Thoracic aorta (tissue), 2 donors: ENCODE measurements at regions not wholly inside any gene's neighbourhood (a gene's known extent, or its start where the extent isn't known, plus 50 kb on each side); places are given as distances from the start of the nearest gene placed in this dataset.

Experiments
- ATAC-seq: fragments of 150-250 bp; one replicate; pipeline ENCODE4 v1.8.0; 2017; ENCODE audit warnings: low read depth; ENCODE audit not compliant: insufficient number of reproducible peaks, low FRiP score
- DNase-seq: peaks from one replicate; pipeline ENCODE4 v3.0.0-alpha.2; 2020; ENCODE audit warnings: low spot score
- H3K27ac ChIP-seq, 2 donors: fragments of 200-600 bp; sonication (generic); 1 replicate in 1 of 2; 2 replicates in 1 of 2; pipeline ENCODE4 v1.5.1; 2016; ENCODE audit warnings: mild to moderate bottlenecking in 2 of 2, moderate library complexity in 2 of 2
- H3K27me3 ChIP-seq: fragments of 200-600 bp; sonication (generic); replicated peaks from 2 replicates; pipeline ENCODE4 v1.6.0; 2016; ENCODE audit warnings: mild to moderate bottlenecking; ENCODE audit not compliant: insufficient read depth
- H3K36me3 ChIP-seq: fragments of 200-600 bp; sonication (generic); one replicate; pipeline ENCODE4 v1.5.1; 2016
- H3K4me1 ChIP-seq, 2 donors: fragments of 200-600 bp; sonication (generic); 1 replicate in 1 of 2; 2 replicates in 1 of 2; pipeline versions ENCODE4 v1.5.1 to v1.6.0; 2016; ENCODE audit warnings: low read depth in 2 of 2, mild to moderate bottlenecking in 1 of 2; ENCODE audit not compliant: control insufficient read depth in 1 of 2
- H3K4me3 ChIP-seq: fragments of 200-600 bp; sonication (generic); 2 replicates; pipeline ENCODE4 v1.5.1; 2016; ENCODE audit warnings: mild to moderate bottlenecking
- H3K9me3 ChIP-seq: fragments of 200-600 bp; sonication (generic); 2 replicates; pipeline ENCODE4 v1.5.1; 2016
- TF ChIP-seq, protein P1 (sequence below): fragments of 200-600 bp; sonication (generic); IDR thresholded peaks from one replicate; pipeline ENCODE4 v1.5.1; 2019; ENCODE audit warnings: antibody characterized with exemption

DNA sequence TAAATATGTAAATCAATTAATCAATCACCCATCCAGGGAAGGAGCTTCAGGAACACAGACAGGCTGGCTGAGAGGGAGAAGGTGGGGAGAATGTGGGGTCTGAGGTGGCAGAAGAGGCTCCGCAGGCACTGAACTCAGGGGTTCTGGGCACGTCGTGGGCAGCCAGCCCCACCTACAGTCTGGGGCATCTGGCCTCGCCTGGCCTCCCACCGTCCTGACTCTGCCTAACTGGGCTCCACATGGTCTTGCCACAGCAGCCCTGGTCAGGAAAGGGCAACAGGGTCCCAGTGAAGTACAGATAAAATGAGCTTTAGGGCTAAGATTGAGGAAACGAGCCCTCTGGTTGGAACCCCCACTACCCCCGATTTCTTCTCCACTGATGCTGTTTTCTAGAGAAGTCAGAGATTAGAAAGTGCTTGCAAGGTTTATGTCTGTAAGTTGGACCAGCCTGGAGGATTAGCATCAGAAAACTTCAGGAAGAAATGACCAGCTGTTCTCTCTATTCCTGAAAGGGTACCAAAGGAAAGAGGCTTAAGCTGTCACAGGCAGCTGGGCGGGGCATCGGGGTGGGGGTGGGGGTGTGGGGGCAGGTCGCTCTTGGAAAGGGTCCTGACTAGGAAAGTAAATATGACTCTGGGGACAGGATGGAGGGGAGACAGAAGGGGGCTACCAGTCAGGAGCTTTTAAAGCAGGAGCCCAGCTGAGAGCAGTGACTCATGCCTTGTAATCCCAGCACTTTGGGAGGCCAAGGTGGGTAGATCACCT is 261.7 kb downstream of the BUD13 start:
- DNase-seq (no peak), ATAC-seq (no peak)
- TF ChIP-seq, protein P1, sequence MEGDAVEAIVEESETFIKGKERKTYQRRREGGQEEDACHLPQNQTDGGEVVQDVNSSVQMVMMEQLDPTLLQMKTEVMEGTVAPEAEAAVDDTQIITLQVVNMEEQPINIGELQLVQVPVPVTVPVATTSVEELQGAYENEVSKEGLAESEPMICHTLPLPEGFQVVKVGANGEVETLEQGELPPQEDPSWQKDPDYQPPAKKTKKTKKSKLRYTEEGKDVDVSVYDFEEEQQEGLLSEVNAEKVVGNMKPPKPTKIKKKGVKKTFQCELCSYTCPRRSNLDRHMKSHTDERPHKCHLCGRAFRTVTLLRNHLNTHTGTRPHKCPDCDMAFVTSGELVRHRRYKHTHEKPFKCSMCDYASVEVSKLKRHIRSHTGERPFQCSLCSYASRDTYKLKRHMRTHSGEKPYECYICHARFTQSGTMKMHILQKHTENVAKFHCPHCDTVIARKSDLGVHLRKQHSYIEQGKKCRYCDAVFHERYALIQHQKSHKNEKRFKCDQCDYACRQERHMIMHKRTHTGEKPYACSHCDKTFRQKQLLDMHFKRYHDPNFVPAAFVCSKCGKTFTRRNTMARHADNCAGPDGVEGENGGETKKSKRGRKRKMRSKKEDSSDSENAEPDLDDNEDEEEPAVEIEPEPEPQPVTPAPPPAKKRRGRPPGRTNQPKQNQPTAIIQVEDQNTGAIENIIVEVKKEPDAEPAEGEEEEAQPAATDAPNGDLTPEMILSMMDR: no peak
- H3K27me3 ChIP-seq: no peaks in the 10 kb centered on the region
- no peak overlapping the region for H3K4me3 ChIP-seq
- no peaks in the 10 kb centered on the region for H3K36me3 ChIP-seq
- H3K9me3 ChIP-seq: no peaks in the 10 kb centered on the region
- no peaks in the 10 kb centered on the region for H3K4me1 ChIP-seq
- H3K27ac ChIP-seq: no peak overlapping the region

DNA sequence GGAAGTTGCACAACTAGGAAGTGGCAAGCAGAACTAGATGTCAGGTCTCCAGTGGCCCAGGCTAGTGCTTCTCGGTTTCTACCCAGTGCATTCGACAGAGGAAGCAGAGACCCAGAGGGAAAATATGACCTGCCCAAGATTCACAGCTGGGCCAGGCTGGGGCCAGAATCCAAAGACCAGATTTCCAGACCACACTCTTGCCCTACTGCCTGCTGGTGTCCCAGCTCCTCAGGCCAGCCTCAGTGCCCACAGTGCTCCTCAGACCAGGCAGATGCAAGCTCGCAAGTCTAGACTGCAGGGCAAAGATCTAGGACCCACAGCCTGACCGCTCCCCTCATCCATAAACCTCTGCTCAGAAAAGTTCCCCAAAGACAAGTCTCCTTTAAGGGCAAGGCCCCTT is 262.6 kb downstream of the BUD13 start:
- Histone ChIP-seq H3K4me3 (no peak overlapping the region), H3K36me3 (no peaks in the 10 kb centered on the region), H3K27ac (no peak overlapping the region), H3K9me3 (no peaks in the 10 kb centered on the region), H3K4me1 (no peaks in the 10 kb centered on the region), H3K27me3 (no peaks in the 10 kb centered on the region)
- TF ChIP-seq, protein P1: no peak
- ATAC-seq (no peak), DNase-seq (no peak)

DNA sequence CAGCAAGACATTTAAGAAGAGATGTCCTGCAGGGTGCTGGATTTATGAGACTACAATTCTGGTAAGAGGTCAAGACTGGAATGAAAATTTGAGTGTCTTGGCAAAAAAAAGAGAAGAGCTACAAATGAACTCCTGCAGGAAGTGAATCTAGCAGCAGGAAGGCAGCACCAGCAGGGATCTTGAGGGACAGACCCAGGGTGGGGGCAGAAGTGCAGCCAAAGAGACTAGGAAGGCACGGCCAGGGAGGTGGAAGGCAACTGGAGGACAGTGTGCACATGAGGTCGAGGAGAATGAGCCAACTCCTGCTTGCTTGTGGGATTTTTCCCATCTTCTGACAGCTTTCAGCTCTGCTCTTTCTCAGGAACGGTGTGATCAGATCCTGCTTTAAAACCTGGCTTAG is 263.2 kb downstream of the BUD13 start:
- Histone ChIP-seq H3K9me3 (no peaks in the 10 kb centered on the region), H3K36me3 (no peaks in the 10 kb centered on the region), H3K4me3 (no peak overlapping the region), H3K27me3 (no peaks in the 10 kb centered on the region), H3K27ac (no peak overlapping the region), H3K4me1 (no peaks in the 10 kb centered on the region)
- ATAC-seq (no peak), DNase-seq (no peak)
- TF ChIP-seq, protein P1: no peak

DNA sequence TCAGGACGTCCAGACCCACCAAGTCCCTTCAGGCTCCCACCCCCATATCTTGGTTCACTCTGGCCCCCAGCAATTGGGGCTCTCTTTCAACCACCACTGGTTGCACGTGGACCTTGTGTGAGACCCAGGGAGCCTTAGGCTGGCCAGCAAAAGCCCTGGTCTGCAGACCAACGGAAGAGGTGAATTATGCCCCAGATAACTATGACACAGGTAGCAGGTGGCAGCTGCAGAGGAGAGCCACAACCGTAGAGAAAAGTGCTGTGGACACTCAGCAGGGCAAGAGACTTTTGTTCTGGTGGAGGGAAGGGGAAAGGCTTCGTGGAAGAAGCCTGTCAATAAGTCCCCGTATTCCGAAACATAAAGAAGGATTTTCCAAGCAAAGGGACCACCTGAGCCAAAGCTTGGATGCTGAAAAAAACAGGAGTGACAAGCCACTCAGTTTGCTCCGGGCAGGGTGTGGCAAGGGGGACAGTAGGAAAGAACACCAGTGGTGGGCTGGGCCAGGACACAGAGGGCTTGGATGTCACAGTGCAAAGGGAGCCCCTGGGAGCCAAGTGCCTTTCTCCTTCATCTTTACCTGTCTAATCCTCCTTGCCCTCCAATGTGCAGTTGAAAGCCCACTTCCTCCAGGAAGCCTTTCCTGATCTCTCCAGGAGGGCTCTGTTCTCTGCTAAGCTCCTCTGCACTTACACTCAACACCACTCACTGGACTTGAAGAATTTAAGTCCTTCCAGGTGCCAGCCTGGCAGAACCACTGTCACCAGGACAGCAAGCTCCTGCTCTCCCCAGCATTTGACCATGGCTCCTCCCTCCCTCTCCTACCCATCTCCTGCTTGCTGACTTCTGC is 264.7 kb downstream of the BUD13 start:
- Histone ChIP-seq H3K4me1 (no peaks in the 10 kb centered on the region), H3K9me3 (no peaks in the 10 kb centered on the region), H3K27ac (no peak overlapping the region), H3K36me3 (no peaks in the 10 kb centered on the region), H3K27me3 (no peaks in the 10 kb centered on the region), H3K4me3 (no peak overlapping the region)
- DNase-seq: no peak
- TF ChIP-seq, protein P1: no peak
- no peak for ATAC-seq

DNA sequence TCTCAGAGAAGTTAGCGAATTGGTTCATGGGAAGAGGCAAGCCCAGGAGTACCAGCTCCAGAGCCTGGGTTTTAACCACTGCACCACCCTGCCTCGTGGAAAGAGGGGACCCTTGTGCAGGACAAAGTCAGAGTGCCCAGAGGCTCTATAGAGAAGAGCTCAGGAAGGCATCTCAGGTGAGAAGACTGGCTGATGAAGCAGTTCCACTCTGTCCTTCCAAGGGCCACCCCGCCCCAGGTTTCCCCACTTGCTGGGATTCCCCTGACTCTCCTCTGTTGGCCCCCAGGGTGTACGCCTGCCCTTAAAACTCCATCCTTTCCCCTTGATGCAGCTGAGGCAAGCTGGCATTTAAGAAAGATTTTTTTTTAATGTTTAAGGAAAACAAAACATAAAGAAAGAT is 265.8 kb downstream of the BUD13 start:
- TF ChIP-seq, protein P1: no peak
- Histone ChIP-seq H3K4me1 (no peaks in the 10 kb centered on the region), H3K27me3 (no peaks in the 10 kb centered on the region)

More for the DNA sequence above, 265.8 kb downstream of the BUD13 start:
- no peaks in the 10 kb centered on the region for H3K9me3 ChIP-seq
- H3K27ac ChIP-seq: no peak overlapping the region
- no peak for DNase-seq
- ATAC-seq: no peak
- no peaks in the 10 kb centered on the region for H3K36me3 ChIP-seq
- no peak overlapping the region for H3K4me3 ChIP-seq
